Cardiac fibroblast (primary cell): ENCODE measurements at regions not wholly inside any gene's neighbourhood (a gene's known extent, or its start where the extent isn't known, plus 50 kb on each side); places are given as distances from the start of the nearest gene placed in this dataset.

Experiments
- DNase-seq, 2 donors: peaks; one replicate each; pipeline versions ENCODE4 v3.0.0 to v3.0.0-alpha.2; 2010; ENCODE audit warnings: low read depth in 2 of 2
- H3K4me3 ChIP-seq, 2 donors: replicated peaks in 1 of 2; 1 replicate in 1 of 2; 2 replicates in 1 of 2; pipeline ENCODE4 v1.5.1; 2011; ENCODE audit warnings: low read depth in 2 of 2, low read length in 2 of 2, mild to moderate bottlenecking in 2 of 2, moderate library complexity in 1 of 2
- CTCF ChIP-seq: IDR thresholded peaks from one replicate; pipeline ENCODE4 v1.5.1; 2011; ENCODE audit warnings: low read depth, mild to moderate bottlenecking, low read length, inconsistent platforms

GRCh38 chr13:32940601-32941000 lies 75.6 kb upstream of the KL start:
- DNase-seq: peak; percentile 53 to 60
- no peak for TF ChIP-seq CTCF
- H3K4me3 ChIP-seq: no peak overlapping the region

- no peak overlapping the region for H3K4me3 ChIP-seq
- TF ChIP-seq CTCF: no peak
- DNase-seq: peak in 1 of 2 donors; percentile 8
These were observed 74.9 kb upstream of the KL start for GRCh38 chr13:32941368-32941767.

GRCh38 chr13:32946558-32946957 lies 69.7 kb upstream of the KL start:
- TF ChIP-seq CTCF: no peak
- DNase-seq: no peak

GRCh38 chr13:32947411-32948276 lies 68.6 kb upstream of the KL start:
- no peak for TF ChIP-seq CTCF
- no peak overlapping the region for H3K4me3 ChIP-seq
- no peak for DNase-seq

More at GRCh38 chr13:32946558-32946957, 69.7 kb upstream of the KL start:
- H3K4me3 ChIP-seq: no peak overlapping the region

- TF ChIP-seq CTCF: no peak
These were observed 66.4 kb upstream of the KL start for GRCh38 chr13:32949820-32950219.

GRCh38 chr13:32951580-32951979 lies 64.6 kb upstream of the KL start:
- H3K4me3 ChIP-seq: no peak overlapping the region
- TF ChIP-seq CTCF: no peak
- DNase-seq: no peak

More at GRCh38 chr13:32949820-32950219, 66.4 kb upstream of the KL start:
- no peak for DNase-seq
- H3K4me3 ChIP-seq: no peak overlapping the region
